Heart left ventricle (tissue), 16 donors: ENCODE measurements at regions not wholly inside any gene's neighbourhood (a gene's known extent, or its start where the extent isn't known, plus 50 kb on each side); places are given as distances from the start of the nearest gene placed in this dataset.

Experiments
- ATAC-seq, 4 donors: fragments of 200-7000 bp; cut with Tn5 transposase; one replicate each; pipeline ENCODE4 v1.9.1; 2020 to 2022; ENCODE audit warnings: moderate library complexity in 4 of 4, mild to moderate bottlenecking in 3 of 4, moderate number of reproducible peaks in 1 of 4
- DNase-seq, 5 donors: peaks; one replicate each; pipeline ENCODE4 v3.0.0-alpha.2; 2020
- H3K27ac ChIP-seq, 12 donors: fragments of 200-600 bp; sonication (generic) in 4 of 12; one replicate each; pipeline versions ENCODE4 v1.5.0 to v1.8.0; 2016 to 2022; ENCODE audit warnings: mild to moderate bottlenecking in 2 of 12
- H3K27me3 ChIP-seq, 9 donors: fragments of 200-600 bp; sonication (generic) in 2 of 9; one replicate each; pipeline versions ENCODE4 v1.5.1 to v1.8.0; 2016 to 2022; ENCODE audit warnings: mild to moderate bottlenecking in 3 of 9
- H3K36me3 ChIP-seq, 9 donors: fragments of 200-600 bp; sonication (generic) in 2 of 9; one replicate each; pipeline versions ENCODE4 v1.5.0 to v1.8.0; 2018 to 2022; ENCODE audit warnings: mild to moderate bottlenecking in 2 of 9
- H3K4me1 ChIP-seq, 12 donors: fragments of 200-600 bp; sonication (generic) in 4 of 12; one replicate each; pipeline versions ENCODE4 v1.5.0 to v1.8.0; 2016 to 2022; ENCODE audit warnings: mild to moderate bottlenecking in 3 of 12
- H3K4me3 ChIP-seq, 12 donors: fragments of 200-600 bp; sonication (generic) in 4 of 12; one replicate each; pipeline versions ENCODE4 v1.5.0 to v1.8.0; 2017 to 2022; ENCODE audit warnings: mild to moderate bottlenecking in 9 of 12, moderate library complexity in 4 of 12
- H3K9me3 ChIP-seq, 12 donors: fragments of 200-600 bp; sonication (generic) in 4 of 12; one replicate each; pipeline versions ENCODE4 v1.5.0 to v1.8.0; 2016 to 2022; ENCODE audit warnings: mild to moderate bottlenecking in 1 of 12
- CTCF ChIP-seq, 12 donors: fragments of 200-600 bp; sonication (generic) in 4 of 12; IDR thresholded peaks; one replicate each; pipeline versions ENCODE4 v1.5.0 to v1.8.0; 2018 to 2022; ENCODE audit warnings: antibody characterized with exemption in 12 of 12, mild to moderate bottlenecking in 5 of 12
- POLR2A ChIP-seq, 2 donors: fragments of 450-650 bp; IDR thresholded peaks; one replicate each; pipeline ENCODE4 v1.6.1; 2017; ENCODE audit warnings: antibody characterized with exemption in 2 of 2, mild to moderate bottlenecking in 2 of 2, moderate library complexity in 2 of 2
- WGBS, 4 donors: extraction: QIAGEN DNeasy Blood & Tissue Kit in 2 of 4; methylation state at CpG; one replicate each; pipeline versions ENCODE4 v1.1.5 to v1.1.7; 2013 to 2018; 5-methylcytosine and 5-hydroxymethylcytosine counted together
- intact Hi-C, 10 donors: fragments of 100-400 bp; cut with DNase I; formaldehyde crosslinking; loops; one replicate each; pipeline versions ENCODE4 v1.11.1 to v1.14.2; 2022
- donor health status: ischemic (EF 13 %, LVEDD 7.1; RV severe dilation, severe dysfunction).
- donor health status: healthy with polysubstance abuse.
- donor health status: DM: no; HTN: yes; CAD: no.
- donor health status: DM: no; HTN: no; CAD: no.
- donor health status: ischemic (EF 25% LVEDD 6.9; RV normal size, moderate dysfunction).
- donor health status: ischemic (EF 25% LVEDD 5.7; RV mildly dilated, moderate dysfunction).
- donor health status: healthy.
- donor health status: DM: yes; HTN: yes; CAD: no.
- donor health status: ischemic (EF 35%, LVEDD 5.7; RV mildly dilated, moderate dysfunction).
- donor health status: nonischemic (EF 11% LVEDD 7.7; RV severe dilation, severe dysfunction).
- donor health status: DM: yes; HTN: yes; CAD: no.
- donor health status: PGD.
- donor health status: ischemic (EF 29% LVEDD 5.4; RV normal size, mild dysfunction).
- donor health status: nonischemic (EF 23%, LVEDD 6.1; RV moderate dilation, normal function).

DNA sequence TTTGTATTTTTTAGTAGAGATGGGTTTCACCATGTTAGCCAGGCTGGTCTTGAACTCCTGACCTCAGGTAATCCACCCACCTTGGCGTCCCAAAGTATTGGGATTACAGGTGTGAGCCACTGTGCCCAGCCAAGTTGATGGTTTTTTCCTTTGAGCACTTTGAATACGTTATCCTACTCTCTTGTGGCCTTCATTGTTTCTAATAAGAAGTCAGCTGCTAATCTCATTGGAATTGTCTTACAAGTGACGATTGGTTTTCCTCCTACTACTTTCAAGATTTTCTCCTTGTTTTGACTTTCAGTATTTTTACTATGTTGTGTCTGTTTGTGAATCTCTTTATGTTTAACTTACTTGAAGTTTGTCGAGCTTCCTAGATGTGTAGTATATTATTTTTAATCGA, 88.5 kb downstream of the TMEM200C start:
- DNase-seq (no peak), ATAC-seq (no peak)
- intact Hi-C loops: loop anchor here in 1 of 10 donors (10.0 kb wide), 1 partner anchor 62 kb away; no protein-coding TSS in a partner anchor
- 84 to 90% (median 86%) methylated on average over 5 of the region's 5 CpGs for WGBS, 4 donors
- TF ChIP-seq POLR2A (IDR thresholded peaks at IDR 0.05) (no peak), CTCF (IDR thresholded peaks at IDR 0.05) (no peak)
- Histone ChIP-seq H3K9me3 (peaks cover 0 to 53% (median 10%) of the 10 kb centered on the region in 12 donors), H3K4me1 (no peaks in the 10 kb centered on the region), H3K4me3 (no peak overlapping the region), H3K27ac (no peak overlapping the region), H3K36me3 (no peaks in the 10 kb centered on the region), H3K27me3 (peaks cover 0 to 7% (median 0%) of the 10 kb centered on the region in 9 donors)

DNA sequence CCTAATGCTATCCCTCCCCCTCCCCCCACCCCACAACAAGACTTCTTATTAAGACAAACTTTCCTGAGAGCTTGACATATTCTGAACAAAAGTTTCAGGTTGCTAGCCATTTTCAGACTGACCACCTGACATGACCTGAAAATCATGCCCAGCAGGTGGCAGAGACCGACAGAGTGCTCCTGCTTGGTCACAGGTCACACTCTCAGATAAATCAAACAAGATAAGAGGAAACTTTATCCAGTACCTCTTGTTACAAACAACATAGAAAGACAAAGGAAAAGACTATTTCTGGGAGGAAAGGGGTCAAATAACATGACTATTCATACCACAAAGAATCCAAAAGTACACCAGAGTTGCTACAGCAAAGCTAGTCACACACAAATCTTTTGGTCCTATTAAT, 107.4 kb downstream of the TMEM200C start:
- no peaks in the 10 kb centered on the region for H3K36me3 ChIP-seq
- 18 to 24% (median 21%) methylated on average over 1 of the region's 1 CpG for WGBS, 4 donors
- TF ChIP-seq CTCF (IDR thresholded peaks at IDR 0.05): no peak
- TF ChIP-seq POLR2A (IDR thresholded peaks at IDR 0.05): no peak
- ATAC-seq (no peak), DNase-seq (no peak)
- intact Hi-C loops: no loop called here
- H3K4me3 ChIP-seq: no peak overlapping the region
- no peak overlapping the region for H3K27ac ChIP-seq
- no peaks in the 10 kb centered on the region for H3K27me3 ChIP-seq
- no peaks in the 10 kb centered on the region for H3K4me1 ChIP-seq
- H3K9me3 ChIP-seq: peaks cover 0 to 20% (median 0%) of the 10 kb centered on the region in 12 donors

GRCh38 chr18:5779922-5780321, 115.4 kb downstream of the TMEM200C start:
- no peaks in the 10 kb centered on the region for H3K36me3 ChIP-seq
- intact Hi-C loops: no loop called here
- ATAC-seq (no peak), DNase-seq (no peak)
- TF ChIP-seq POLR2A (IDR thresholded peaks at IDR 0.05): no peak
- TF ChIP-seq CTCF (IDR thresholded peaks at IDR 0.05): no peak
- peaks cover 0 to 6% (median 0%) of the 10 kb centered on the region in 12 donors for H3K9me3 ChIP-seq
- WGBS, 4 donors: 29 to 62% (median 45%) methylated on average over 2 of the region's 2 CpGs
- H3K4me3 ChIP-seq: no peak overlapping the region
- no peaks in the 10 kb centered on the region for H3K4me1 ChIP-seq
- no peak overlapping the region for H3K27ac ChIP-seq
- peaks cover 0 to 4% (median 0%) of the 10 kb centered on the region in 9 donors for H3K27me3 ChIP-seq

DNA sequence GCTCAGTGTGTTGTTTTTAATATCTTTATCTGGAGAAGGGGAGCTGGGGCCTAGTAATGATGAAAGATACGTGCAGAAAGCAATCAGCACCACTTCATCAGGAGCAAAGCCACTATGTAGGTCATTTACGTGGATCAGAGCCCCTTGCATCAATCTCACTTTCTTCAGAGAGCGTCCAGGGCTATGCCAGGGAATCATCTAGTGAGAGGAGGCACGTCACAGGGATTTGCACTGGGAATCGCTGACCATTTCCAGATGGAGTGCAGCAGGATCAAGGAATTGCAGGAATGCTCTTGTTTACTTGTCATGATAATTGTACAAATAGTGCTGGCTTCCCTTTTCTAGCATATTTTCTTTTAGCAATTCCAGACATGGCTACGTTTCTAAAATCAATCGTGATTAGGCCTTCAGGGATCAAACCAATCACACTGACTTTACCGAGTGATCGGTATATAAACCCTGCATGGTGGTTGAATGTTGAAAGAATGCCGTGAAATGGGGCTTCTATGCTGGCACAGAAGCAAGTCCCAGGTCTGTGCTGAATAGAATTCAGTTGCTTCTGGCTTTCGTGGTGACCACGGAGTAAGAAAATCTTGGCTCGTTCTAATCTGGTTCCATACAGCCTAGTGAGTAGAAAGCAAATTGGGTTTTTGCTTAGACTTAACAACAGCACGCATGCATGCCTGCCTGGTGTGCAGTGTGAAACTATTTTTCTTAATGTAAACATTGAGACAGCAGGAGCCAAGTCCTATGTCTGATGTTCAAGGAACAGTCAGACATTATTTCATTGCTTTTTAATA, 122.8 kb downstream of the TMEM200C start:
- no peak for DNase-seq
- H3K4me3 ChIP-seq: no peak overlapping the region
- no peak for ATAC-seq
- intact Hi-C loops: no loop called here
- WGBS, 4 donors: 56 to 61% (median 57%) methylated on average over 14 of the region's 14 CpGs
- H3K36me3 ChIP-seq: no peaks in the 10 kb centered on the region
- TF ChIP-seq CTCF (IDR thresholded peaks at IDR 0.05) (no peak), POLR2A (IDR thresholded peaks at IDR 0.05) (no peak)
- peaks cover 0 to 12% (median 0%) of the 10 kb centered on the region in 9 donors for H3K27me3 ChIP-seq
- no peaks in the 10 kb centered on the region for H3K4me1 ChIP-seq
- H3K27ac ChIP-seq: no peak overlapping the region
- no peaks in the 10 kb centered on the region for H3K9me3 ChIP-seq
